Panc1 (cell line): ENCODE measurements at regions not wholly inside any gene's neighbourhood (a gene's known extent, or its start where the extent isn't known, plus 50 kb on each side); places are given as distances from the start of the nearest gene placed in this dataset.

Experiments used
- ATAC-seq: fragments of 200-7000 bp; cut with Tn5 transposase; 2 replicates; pipeline ENCODE4 v1.9.1; 2020; ENCODE audit warnings: mild to moderate bottlenecking, moderate library complexity
- BruUV-seq: library from RNA; stranded (reverse); fragments of 400-500 nt; replicated peaks from 2 replicates; lab custom pipeline; 2021; lab: Mats Ljungman, UMichigan
- CTCF ChIA-PET: fragments of 300-600 bp; sonication (Branson Sonifier 250); formaldehyde crosslinking; loops from one replicate; lab custom pipeline; 2022; ENCODE audit warnings: antibody characterized with exemption; lab: Charles Lee
- POLR2A ChIA-PET: fragments of 300-600 bp; sonication (Branson Sonifier 250); formaldehyde crosslinking; loops from one replicate; lab custom pipeline; 2022; ENCODE audit warnings: antibody characterized with exemption; lab: Charles Lee
- DNase-seq: peaks from one replicate; pipeline ENCODE4 v3.0.0-alpha.2; 2010; ENCODE audit warnings: low read depth, low spot score
- H3K27ac ChIP-seq: 2 replicates; pipeline ENCODE4 v1.5.1; 2011; ENCODE audit warnings: mild to moderate bottlenecking, low read length, inconsistent platforms
- H3K27me3 ChIP-seq: fragments of 200-500 bp; sonication (Bioruptor generic); 2 replicates; pipeline ENCODE4 v1.6.0; 2014; ENCODE audit warnings: low read length, inconsistent platforms; ENCODE audit not compliant: control insufficient read depth, insufficient read depth
- H3K36me3 ChIP-seq: fragments of 200-500 bp; sonication (Bioruptor generic); 2 replicates; pipeline ENCODE4 v1.5.1; 2014; ENCODE audit warnings: inconsistent platforms, mild to moderate bottlenecking, low read length, moderate library complexity; ENCODE audit not compliant: control insufficient read depth, insufficient read depth
- H3K4me1 ChIP-seq: 2 replicates; pipeline ENCODE4 v1.5.1; 2011; ENCODE audit warnings: inconsistent platforms, mild to moderate bottlenecking, low read length, moderate library complexity; ENCODE audit not compliant: control insufficient read depth, insufficient read depth
- H3K4me3 ChIP-seq, 2 experiments: 2 replicates each; pipeline ENCODE4 v1.5.1; 2011 to 2012; ENCODE audit warnings: low read depth in 2 of 2, low read length in 2 of 2, mild to moderate bottlenecking in 2 of 2, inconsistent platforms in 1 of 2, moderate library complexity in 1 of 2
- H3K9me3 ChIP-seq: fragments of 200-500 bp; sonication (Bioruptor generic); 2 replicates; pipeline ENCODE4 v1.5.1; 2014; ENCODE audit warnings: low read depth, mild to moderate bottlenecking, inconsistent platforms, low read length, moderate library complexity; ENCODE audit not compliant: control insufficient read depth, insufficient read depth
- CTCF ChIP-seq: fragments of 450-650 bp; IDR thresholded peaks from 2 replicates; pipeline ENCODE4 v1.5.1; 2017; ENCODE audit warnings: mild to moderate bottlenecking
- POLR2AphosphoS5 ChIP-seq: IDR thresholded peaks from 2 replicates; pipeline ENCODE4 v1.6.1; 2012; ENCODE audit warnings: mild to moderate bottlenecking, low read depth, low read length, moderate library complexity
- SIN3A ChIP-seq: IDR thresholded peaks from 2 replicates; pipeline ENCODE4 v1.6.1; 2012; ENCODE audit warnings: low read depth, mild to moderate bottlenecking, low read length, moderate library complexity, borderline replicate concordance; ENCODE audit not compliant: insufficient read depth
- TCF7L2 ChIP-seq: IDR thresholded peaks from 2 replicates; pipeline ENCODE4 v1.6.1; 2011; ENCODE audit warnings: mild to moderate bottlenecking, low read depth, low read length, inconsistent platforms
- in situ Hi-C: cut with HindIII; loops from 2 replicates; pipeline ENCODE4 v1.10.0; 2016; ENCODE audit warnings: low sequenced_read_pairs, low pct_unique_long_range_greater_than_20kb
- intact Hi-C: fragments of 100-400 bp; cut with micrococcal nuclease; formaldehyde crosslinking; loops from one replicate; pipeline ENCODE4 v1.10.0; 2022; ENCODE audit not compliant: unreplicated experiment
- TF ChIP-seq, protein P1 (sequence below), 2 experiments: IDR thresholded peaks; 2 replicates each; pipeline ENCODE4 v1.6.1; 2011 to 2012; ENCODE audit warnings: low read depth in 2 of 2, control low read depth in 1 of 2, low read length in 1 of 2, mild to moderate bottlenecking in 1 of 2, moderate library complexity in 1 of 2; ENCODE audit not compliant: insufficient read depth in 1 of 2

DNA sequence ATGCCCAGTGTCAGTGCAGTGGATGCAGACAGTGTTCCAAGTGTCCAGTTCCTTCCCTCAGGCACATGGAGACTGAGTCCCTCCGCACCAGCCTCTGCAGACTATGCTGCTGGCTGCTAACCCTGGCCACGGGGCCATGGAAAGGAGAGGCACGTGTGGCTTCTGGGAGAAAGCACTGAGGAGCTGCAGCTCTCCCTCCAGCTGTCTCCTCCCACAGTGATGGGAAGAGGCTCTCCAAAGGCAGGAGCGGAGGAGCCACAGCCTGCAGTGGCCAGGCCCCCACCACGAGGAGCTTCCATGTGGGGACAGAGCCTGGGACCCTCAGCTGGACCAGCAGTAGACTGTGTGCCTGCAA is 141.1 kb downstream of the NDUFA10 start:
- TF ChIP-seq SIN3A (no peak), TCF7L2 (no peak), POLR2AphosphoS5 (no peak), CTCF (no peak)
- TF ChIP-seq, protein P1, sequence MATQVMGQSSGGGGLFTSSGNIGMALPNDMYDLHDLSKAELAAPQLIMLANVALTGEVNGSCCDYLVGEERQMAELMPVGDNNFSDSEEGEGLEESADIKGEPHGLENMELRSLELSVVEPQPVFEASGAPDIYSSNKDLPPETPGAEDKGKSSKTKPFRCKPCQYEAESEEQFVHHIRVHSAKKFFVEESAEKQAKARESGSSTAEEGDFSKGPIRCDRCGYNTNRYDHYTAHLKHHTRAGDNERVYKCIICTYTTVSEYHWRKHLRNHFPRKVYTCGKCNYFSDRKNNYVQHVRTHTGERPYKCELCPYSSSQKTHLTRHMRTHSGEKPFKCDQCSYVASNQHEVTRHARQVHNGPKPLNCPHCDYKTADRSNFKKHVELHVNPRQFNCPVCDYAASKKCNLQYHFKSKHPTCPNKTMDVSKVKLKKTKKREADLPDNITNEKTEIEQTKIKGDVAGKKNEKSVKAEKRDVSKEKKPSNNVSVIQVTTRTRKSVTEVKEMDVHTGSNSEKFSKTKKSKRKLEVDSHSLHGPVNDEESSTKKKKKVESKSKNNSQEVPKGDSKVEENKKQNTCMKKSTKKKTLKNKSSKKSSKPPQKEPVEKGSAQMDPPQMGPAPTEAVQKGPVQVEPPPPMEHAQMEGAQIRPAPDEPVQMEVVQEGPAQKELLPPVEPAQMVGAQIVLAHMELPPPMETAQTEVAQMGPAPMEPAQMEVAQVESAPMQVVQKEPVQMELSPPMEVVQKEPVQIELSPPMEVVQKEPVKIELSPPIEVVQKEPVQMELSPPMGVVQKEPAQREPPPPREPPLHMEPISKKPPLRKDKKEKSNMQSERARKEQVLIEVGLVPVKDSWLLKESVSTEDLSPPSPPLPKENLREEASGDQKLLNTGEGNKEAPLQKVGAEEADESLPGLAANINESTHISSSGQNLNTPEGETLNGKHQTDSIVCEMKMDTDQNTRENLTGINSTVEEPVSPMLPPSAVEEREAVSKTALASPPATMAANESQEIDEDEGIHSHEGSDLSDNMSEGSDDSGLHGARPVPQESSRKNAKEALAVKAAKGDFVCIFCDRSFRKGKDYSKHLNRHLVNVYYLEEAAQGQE (IDR thresholded peaks at IDR 0.05; ENCODE audit: insufficient read depth in 1 of 2, low read depth in 2 of 2, low read length in 1 of 2): no peak
- Histone ChIP-seq H3K4me1 (no peaks in the 10 kb centered on the region), H3K4me3 (no peak overlapping the region), H3K27ac (no peak overlapping the region), H3K9me3 (peaks cover 23% of the 10 kb centered on the region; the same call in 1 of the 2 replicates), H3K36me3 (no peaks in the 10 kb centered on the region), H3K27me3 (no peaks in the 10 kb centered on the region; the same call in 1 of the 2 replicates)
- DNase-seq (no peak), ATAC-seq (no peak)
- ChIA-PET CTCF (no interaction called here), POLR2A (no interaction called here)
- intact Hi-C loops (no loop called here), in situ Hi-C loops (no loop called here)
- BruUV-seq: no TSS peak

GRCh38 chr2:239883326-239884050 is 141.7 kb downstream of the NDUFA10 start:
- BruUV-seq: no TSS peak
- Histone ChIP-seq H3K9me3 (peaks cover 23% of the 10 kb centered on the region; the same call in 1 of the 2 replicates), H3K4me1 (no peaks in the 10 kb centered on the region), H3K27ac (no peak overlapping the region), H3K4me3 (no peak overlapping the region), H3K36me3 (no peaks in the 10 kb centered on the region), H3K27me3 (no peaks in the 10 kb centered on the region; the same call in 1 of the 2 replicates)
- DNase-seq: no peak
- intact Hi-C loops: no loop called here
- in situ Hi-C loops: no loop called here
- ChIA-PET POLR2A (no interaction called here), CTCF (no interaction called here)
- no peak for TF ChIP-seq TCF7L2
- ATAC-seq: no peak

GRCh38 chr2:239882781-239883180 is 142.4 kb downstream of the NDUFA10 start:
- no TSS peak for BruUV-seq
- no peaks in the 10 kb centered on the region; the same call in 1 of the 2 replicates for H3K27me3 ChIP-seq
- POLR2A ChIA-PET: no interaction called here
- H3K9me3 ChIP-seq: peaks cover 23% of the 10 kb centered on the region; the same call in 1 of the 2 replicates
- ATAC-seq: no peak
- CTCF ChIA-PET: no interaction called here
- in situ Hi-C loops (no loop called here), intact Hi-C loops (no loop called here)
- H3K4me3 ChIP-seq: no peak overlapping the region
- no peak for TF ChIP-seq TCF7L2
- TF ChIP-seq SIN3A: no peak
- no peak for TF ChIP-seq POLR2AphosphoS5
- TF ChIP-seq CTCF: no peak
- TF ChIP-seq, protein P1 (IDR thresholded peaks at IDR 0.05; ENCODE audit: insufficient read depth in 1 of 2, low read depth in 2 of 2, low read length in 1 of 2): no peak
- no peak for DNase-seq
- no peaks in the 10 kb centered on the region for H3K4me1 ChIP-seq
- H3K36me3 ChIP-seq: no peaks in the 10 kb centered on the region
- no peak overlapping the region for H3K27ac ChIP-seq
